ENCODE measurements at regions not wholly inside any gene's neighbourhood (a gene's known extent, or its start where the extent isn't known, plus 50 kb on each side); places are given as distances from the start of the nearest gene placed in this dataset.
A peak's percentile ranks its signal among the peaks of the same experiment; 100 is the strongest.

DNA sequence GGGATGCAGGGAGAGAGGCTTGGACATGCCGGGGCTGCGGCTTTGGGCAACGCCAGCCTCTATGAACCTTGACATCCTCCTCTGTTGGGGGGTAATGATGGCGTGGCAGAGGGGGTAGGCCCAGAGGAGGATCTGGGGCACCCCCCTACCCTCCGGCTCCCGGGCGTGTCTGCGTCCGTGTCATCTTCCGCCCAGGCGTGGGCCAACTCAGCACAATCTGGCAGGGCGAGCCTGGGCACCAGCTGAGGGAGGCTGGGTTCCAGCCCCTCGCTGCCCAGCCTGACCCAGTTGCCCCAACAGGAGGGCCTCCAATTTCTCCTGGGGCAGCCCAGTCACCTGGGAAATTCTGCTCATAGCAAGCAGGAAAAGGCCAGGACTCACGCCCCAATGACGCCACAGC lies 62.9 kb upstream of the IL17B start:
- DNase-seq: no peak

DNA sequence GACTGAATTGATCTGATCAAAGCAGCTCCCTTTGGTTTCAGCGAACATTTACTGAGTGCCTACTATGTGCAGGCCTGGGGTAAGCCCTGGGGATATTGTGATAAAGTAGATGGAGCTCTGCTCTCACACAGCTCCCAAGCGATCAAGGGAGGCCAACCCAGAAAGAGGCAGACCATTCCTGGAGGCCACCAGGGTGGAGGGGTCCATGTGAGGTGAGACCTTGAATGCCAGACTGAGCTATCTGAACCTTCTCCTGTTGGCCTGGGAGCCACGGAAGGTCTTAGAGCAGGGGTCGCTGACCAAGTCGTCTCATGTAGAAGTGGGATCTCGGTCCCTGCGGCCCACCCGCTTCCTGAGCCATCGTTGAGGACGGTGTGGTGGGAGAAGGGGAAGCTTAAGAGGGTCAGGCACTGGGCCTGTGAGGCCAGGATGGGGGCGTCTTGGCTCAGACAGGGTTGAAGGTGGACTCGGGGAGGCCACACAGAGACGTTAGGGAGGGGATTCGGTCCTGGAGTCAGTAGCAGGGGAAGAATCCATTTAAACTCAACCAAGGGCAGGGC lies 62.2 kb upstream of the IL17B start:
- DNase-seq: no peak

DNA sequence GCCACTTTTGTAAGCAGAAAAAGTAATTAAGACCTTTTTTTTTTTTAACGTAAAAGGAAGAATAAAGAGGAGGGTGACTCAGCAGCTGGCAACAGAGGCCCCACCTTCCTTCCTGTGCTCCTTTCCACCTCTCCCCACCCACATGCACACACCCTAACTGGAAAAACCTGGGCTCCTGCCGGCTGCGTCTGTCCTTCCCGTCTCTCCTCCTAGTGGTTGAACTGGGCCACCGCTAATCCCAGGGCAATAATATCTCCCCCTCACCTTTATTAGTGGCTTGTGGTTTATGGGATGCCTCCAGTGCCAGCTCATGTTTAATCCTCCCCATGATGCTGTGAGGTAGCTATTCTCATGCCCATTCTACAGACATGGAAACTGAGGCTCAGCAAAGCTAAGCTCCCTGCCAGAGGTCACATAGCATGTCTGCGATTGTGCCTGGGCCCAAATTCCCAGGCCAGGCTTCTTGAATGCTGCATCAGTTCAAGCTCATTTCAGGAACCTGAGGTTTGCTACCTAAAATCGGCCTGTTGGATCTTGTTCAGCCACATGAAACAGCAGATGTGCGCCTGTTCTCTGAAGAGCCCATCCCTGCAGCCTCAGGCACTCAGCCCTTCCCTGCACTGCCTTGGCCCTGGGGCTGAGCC lies 60.9 kb upstream of the IL17B start:
- no peak for DNase-seq

DNA sequence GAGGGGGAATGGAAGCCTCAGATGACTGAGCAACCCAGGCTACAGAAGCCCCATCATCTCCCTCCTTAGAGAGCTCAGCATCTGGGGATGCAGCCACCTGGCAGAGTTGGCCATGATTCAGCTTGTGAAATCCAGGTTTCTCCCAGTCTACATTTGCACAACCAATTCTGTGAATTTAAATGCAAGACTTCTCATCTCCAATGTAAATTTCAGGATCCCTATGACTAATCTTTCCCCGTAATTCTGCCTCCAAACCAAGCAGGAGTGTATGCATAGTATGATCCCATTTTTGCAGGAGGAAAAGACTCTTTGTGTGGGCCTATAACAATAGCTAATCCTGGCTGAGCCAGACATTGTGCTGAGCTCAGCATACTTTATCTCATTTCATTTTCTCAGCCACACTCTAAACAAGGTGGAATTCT lies 59.6 kb upstream of the IL17B start:
- no peak for DNase-seq

DNA sequence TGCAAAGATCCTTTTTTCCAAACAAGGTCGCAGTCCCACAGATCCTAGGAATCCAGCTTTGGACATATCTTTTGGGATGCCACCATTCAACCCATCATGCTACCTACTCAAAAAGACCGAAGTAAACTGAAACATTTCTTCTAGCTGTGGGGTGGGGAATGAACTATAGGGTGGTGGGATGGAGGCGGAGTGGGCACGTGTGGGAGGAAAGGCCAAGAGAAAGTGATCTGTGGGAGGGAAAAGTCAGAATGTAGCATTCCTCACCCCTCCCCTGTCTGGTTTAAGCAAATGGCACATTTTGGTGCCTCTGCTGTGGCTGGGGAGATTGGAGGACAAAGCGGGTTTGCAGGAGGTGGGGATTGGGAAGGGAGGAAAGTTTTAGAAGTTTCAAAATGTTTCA lies 59.2 kb upstream of the IL17B start:
- DNase-seq: no peak

DNA sequence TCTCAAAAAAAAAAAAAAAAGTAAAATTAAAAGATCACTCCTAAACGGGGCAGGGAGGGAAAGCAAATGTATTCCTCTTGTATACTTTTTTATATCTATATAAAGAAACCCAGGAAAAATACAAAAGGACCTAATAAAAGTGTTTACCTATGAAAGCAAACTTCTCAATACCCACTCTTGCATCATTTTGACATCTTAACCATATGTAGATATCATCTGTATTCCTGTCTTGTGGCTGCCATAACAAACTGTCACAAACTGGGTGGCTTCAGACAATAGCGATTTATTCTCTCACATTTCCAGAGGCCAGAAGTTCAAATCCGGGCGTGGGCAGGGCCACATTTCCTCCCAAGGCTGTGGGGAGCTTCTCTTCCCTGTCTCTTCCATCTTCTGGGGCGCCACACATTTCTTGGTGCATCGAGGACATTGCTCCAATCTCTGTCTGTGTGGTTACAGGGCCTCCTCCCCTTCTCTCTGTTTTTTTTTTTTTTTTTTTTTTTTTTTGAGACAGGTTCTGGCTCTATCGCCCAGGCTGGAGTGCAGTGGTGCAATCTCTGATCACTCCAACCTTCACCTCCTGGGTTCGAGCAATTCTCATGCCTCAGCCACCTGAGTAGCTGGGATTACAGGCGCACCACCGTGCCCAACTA lies 58.4 kb upstream of the IL17B start:
- no peak for DNase-seq

DNA sequence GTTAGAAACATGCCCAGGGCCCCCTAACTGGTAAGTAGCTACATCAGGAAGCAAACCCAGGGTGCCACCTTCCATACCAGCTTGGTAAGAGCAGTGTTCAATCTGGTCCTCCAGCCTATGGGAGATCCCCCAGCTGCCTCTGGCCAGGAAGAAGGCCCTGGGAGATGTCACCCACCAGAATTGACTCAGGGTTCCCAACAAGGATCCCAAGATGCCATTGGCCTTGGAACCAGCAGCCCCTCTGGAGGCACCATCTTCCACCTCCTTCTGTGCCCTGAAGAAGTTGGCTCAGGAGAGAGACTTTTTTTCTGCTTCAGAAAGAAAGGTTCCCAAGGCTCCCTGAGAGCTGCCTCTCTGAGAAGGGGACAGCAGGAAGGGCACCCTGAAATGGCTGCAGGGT lies 56.6 kb upstream of the IL17B start:
- DNase-seq: no peak

DNA sequence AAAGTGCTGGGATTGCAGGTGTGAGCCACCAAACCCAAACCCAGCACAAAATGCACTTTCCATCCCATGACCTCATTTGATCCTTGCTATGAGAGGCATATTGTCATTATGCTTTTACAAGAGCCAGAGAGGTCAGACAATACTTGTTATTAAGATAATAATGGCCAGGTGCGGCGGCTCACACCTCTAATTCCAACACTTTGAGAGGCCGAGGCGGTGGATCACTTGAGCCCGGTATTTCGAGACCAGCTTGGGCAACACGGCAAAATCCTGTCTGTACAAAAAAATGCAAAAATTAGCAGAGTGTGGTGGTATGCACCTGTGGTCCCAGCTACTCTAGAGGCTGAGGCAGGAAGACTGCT lies 55.9 kb upstream of the IL17B start:
- DNase-seq: no peak

DNA sequence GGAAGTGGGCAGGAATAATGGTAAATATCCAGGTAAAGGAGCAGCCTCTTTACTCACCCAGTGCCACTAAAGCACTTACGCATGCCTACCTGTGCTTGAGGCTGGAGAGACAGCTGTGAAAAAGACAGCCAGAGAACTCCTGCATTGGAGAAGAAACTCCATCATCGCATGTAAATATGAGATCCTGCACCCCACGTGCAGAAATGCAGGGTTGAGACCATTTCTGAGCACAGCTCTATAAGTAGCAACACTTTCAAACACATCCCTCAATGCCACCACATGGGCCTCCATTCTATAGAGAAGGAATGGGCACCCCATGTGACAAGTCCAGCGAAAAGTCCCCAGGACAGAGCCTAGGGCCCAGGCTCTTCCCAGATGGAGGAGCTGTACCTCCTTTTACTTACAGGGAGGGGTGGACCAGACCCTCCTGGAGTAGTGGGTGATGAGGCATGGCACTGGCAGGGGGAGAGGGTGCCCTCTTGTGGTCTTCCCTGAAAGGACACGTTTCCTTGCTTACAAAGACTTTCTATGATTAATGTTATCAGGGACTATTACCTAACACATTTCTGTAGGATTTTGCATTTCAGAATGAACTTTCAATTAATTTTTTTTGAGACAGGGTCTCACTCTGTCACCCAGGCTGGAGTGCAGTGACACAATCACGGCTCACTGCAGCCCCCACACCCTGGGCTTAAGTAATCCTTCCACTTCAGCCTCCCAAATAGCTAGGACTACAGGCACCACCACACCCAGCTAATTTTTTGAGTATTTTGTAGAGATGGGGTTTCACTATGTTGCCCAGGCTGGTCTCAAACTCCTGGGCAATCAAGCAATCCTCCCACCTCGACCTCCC lies 55.3 kb upstream of the IL17B start:
- peak in 1 of 2 experiments; percentile 19 for DNase-seq

DNA sequence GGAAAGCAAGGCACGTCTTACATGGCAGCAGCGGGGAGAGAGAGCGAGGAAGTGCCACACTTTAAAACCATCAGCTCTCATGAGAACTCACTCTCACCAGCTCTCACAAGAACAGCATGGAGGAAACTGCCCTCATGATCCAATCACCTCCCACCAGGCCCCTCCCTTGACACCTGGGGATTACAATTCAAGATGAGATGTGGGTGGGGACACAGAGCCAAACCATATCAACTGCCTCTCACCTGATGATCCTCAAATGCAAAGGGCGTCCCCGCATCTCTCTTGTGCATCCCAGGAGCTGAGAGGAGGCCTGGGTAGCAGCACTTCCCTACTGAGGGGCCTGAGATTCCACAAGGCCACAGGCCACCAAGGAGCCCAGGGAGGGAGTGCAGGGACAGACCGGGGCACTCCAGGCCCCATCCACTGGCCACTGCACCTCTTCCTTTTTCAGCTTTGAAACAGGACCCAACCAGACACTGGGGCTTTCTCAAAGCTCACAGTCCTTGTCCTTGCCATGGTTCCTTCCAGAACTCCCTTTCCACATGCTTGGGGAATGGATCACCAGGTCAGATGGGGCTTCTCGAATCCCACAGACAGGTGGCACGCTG lies 54.5 kb upstream of the IL17B start:
- DNase-seq: no peak

DNA sequence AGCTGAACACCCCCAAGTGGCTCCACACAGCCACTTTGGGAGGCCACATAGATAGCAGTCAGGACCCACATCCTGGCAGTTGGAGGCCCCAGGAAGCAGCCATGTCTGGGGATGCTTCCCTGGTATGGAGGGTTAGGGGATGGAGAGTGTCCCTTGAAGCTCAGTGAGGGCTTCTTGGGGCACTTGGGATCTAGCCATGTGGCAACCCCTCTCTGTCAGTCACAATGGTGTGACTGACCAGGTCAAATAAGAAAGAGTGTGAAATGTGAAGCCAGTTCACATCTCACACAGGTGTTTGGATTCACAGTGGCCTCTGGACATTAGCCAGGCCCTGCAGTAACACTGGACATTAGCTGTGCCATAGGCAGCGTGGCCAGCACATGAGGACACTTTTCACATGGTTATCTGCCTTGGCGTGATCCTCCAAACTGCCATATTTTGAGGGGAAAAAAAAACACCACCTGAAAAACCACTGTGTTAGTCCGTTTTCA lies 53.9 kb upstream of the IL17B start:
- DNase-seq: no peak

DNA sequence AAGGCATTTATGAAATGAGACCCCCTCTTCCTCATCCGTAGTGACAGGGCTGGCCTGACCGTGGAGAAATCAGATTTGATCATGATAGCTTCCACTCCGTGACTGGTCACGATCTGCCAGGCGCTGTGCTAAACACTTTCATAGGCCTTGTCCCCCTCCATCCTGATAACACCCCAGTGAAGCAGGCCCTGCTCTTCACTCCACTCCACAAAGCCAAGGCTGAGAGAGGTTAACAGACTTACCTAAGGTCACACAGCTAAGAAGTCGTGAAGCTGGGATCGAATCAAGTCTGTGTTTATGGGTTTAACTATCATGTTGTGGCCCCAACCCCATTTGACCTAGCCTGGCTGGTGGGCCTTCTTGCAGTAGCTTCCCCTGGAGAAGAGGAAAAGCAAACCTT lies 53.3 kb upstream of the IL17B start:
- DNase-seq: no peak

DNA sequence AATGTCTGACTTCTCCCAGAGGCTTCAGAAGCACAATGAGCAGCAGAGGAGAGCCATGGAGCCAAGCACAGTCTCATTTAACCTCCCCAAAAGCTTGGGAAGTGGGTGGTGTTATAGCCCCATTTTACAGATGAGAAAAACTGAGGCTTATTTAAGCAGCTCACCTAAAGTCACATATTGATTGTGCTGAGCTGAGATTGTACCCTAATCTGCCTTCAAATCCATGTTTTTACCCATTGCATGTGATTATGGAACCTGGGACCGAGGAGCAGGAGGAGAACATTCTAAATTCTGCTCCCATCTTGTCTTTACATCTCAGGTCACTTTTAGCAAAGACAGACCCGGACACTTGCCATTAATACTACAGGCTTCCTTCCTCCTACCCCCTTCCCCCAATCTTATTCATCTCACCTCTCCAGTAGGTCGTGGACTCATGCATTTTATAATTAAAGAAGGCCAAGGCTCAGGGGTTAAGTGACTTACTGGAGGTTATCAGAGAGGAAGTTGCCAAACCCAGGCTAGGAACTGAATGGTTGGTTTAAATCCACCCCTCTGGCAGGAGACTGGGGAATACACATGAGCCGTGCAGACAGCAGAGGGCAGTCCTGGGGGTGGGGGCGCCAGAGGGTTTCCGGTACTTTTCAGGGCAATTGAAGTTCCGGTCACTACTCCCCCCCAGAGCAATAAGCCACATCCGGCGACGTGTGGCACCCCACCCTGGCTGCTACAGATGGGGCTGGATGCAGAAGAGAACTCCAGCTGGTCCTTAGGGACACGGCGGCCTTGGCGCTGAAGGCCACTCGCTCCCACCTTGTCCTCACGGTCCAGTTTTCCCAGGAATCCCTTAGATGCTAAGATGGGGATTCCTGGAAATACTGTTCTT lies 51.0 kb upstream of the IL17B start:
- no peak for DNase-seq
